ENCODE measurements at regions not wholly inside any gene's neighbourhood (a gene's known extent, or its start where the extent isn't known, plus 50 kb on each side); places are given as distances from the start of the nearest gene placed in this dataset.

- Histone ChIP-seq H3K9me3 (ENCODE audit: low read length) (peaks cover 43% of the 10 kb centered on the region), H3K36me3 (replicated peaks in 1 of 2; ENCODE audit: control insufficient read depth in 1 of 2, insufficient read depth in 2 of 2, low read length in 2 of 2) (no peaks in the 10 kb centered on the region), H3K9ac (ENCODE audit: insufficient read depth, low read depth, low read length) (no peak overlapping the region), H3K27ac (ENCODE audit: extremely low read length, insufficient read depth, low read length) (no peak overlapping the region), H3K4me2 (ENCODE audit: low read depth, low read length) (no peak overlapping the region), H4K20me1 (ENCODE audit: insufficient read depth, low read length) (no peaks in the 10 kb centered on the region), H3K4me3 (replicated peaks in 1 of 3; ENCODE audit: insufficient read depth in 1 of 3, low read depth in 2 of 3, low read length in 3 of 3) (no peak overlapping the region), H3K27me3 (ENCODE audit: control insufficient read depth in 1 of 2, insufficient read depth in 2 of 2, low read length in 2 of 2) (no peaks in the 10 kb centered on the region), H2AFZ (ENCODE audit: low read length) (no peak overlapping the region), H3K4me1 (ENCODE audit: insufficient read depth, low read length) (no peaks in the 10 kb centered on the region), H3K79me2 (ENCODE audit: insufficient read depth, low read length) (no peaks in the 10 kb centered on the region)
- POLR2A ChIA-PET = no interaction called here
- intact Hi-C loops (cut with micrococcal nuclease; ENCODE audit: unreplicated experiment) = no loop called here
- no TSS peak for BruUV-seq (replicated peaks)
- FAIRE-seq = no peak
- WGBS (ENCODE audit: low lambda C conversion rate) = under 1% methylated on average over 4 of the region's 4 CpGs
- CTCF ChIA-PET (ENCODE audit: low intra/inter-chr PET ratio, low total read pairs) = no interaction called here
- in situ Hi-C loops (cut with HindIII; ENCODE audit: extremely low pct_ligation_motif_present, low pct_unique_long_range_greater_than_20kb) = no loop called here
- no peak for DNase-seq (ENCODE audit: low spot score)
- no peak for ATAC-seq
- TF ChIP-seq ZNF296 (CRISPR knock-in tag; conservative IDR thresholded peaks at IDR 0.05) (no peak), ZNF382 (CRISPR knock-in tag; IDR thresholded peaks at IDR 0.05; ENCODE audit: borderline replicate concordance) (no peak), CREBL2 (CRISPR knock-in tag; IDR thresholded peaks at IDR 0.05; ENCODE audit: borderline replicate concordance) (no peak), ZNF576 (CRISPR knock-in tag; IDR thresholded peaks at IDR 0.05) (no peak), TEAD2 (CRISPR knock-in tag; IDR thresholded peaks at IDR 0.05) (no peak), PRMT3 (CRISPR knock-in tag; IDR thresholded peaks at IDR 0.05; ENCODE audit: borderline replicate concordance, low read depth) (no peak), KDM4B (CRISPR knock-in tag; IDR thresholded peaks at IDR 0.05) (no peak), HOXA3 (CRISPR knock-in tag; IDR thresholded peaks at IDR 0.05) (no peak), PHF8 (CRISPR knock-in tag; IDR thresholded peaks at IDR 0.05) (no peak), DR1 (CRISPR knock-in tag; IDR thresholded peaks at IDR 0.05) (no peak), TRAFD1 (CRISPR knock-in tag; IDR thresholded peaks at IDR 0.05; ENCODE audit: borderline replicate concordance) (no peak), MED13 (CRISPR knock-in tag; IDR thresholded peaks at IDR 0.05) (no peak), ELF1 (CRISPR knock-in tag; IDR thresholded peaks at IDR 0.05) (no peak), MBD4 (IDR thresholded peaks at IDR 0.05; ENCODE audit: borderline replicate concordance, low read length) (no peak), E2F1 (CRISPR knock-in tag; IDR thresholded peaks at IDR 0.05) (no peak), ZNF274 (CRISPR knock-in tag; IDR thresholded peaks at IDR 0.05) (no peak), ZMAT5 (CRISPR knock-in tag; IDR thresholded peaks at IDR 0.05; ENCODE audit: borderline replicate concordance, low read depth) (no peak)
Measured at GRCh38 chr7:53110425-53110824, 75.0 kb downstream of the POM121L12 start.

All from HepG2 (cell line).